HEK293 (cell line): ENCODE measurements at regions not wholly inside any gene's neighbourhood (a gene's known extent, or its start where the extent isn't known, plus 50 kb on each side); places are given as distances from the start of the nearest gene placed in this dataset.

Experiments used
- CTCF ChIA-PET: fragments of 350-600 bp; formaldehyde crosslinking; extraction: SDS; loops from one replicate; lab custom pipeline; 2021; ENCODE audit warnings: antibody characterized with exemption; lab: Yijun Ruan, JAX
- POLR2A ChIA-PET: fragments of 300-600 bp; formaldehyde crosslinking; extraction: SDS; loops from one replicate; lab custom pipeline; 2020; ENCODE audit warnings: antibody characterized with exemption, inconsistent platforms; lab: Yijun Ruan, JAX
- H3K27ac ChIP-seq: fragments of 200-500 bp; sonication (Bioruptor generic); 2 replicates; pipeline ENCODE4 v1.5.1; 2014; ENCODE audit warnings: low read depth, low read length, control low read depth, inconsistent platforms; ENCODE audit errors: extremely low read depth
- H3K36me3 ChIP-seq, 2 experiments: fragments of 200-500 bp in 1 of 2; sonication (Bioruptor generic) in 1 of 2; 1 replicate in 1 of 2; 2 replicates in 1 of 2; pipeline ENCODE4 v1.5.1; 2014 to 2017; ENCODE audit warnings: inconsistent platforms in 2 of 2, low read length in 2 of 2; ENCODE audit not compliant: control insufficient read depth in 2 of 2, insufficient read depth in 1 of 2
- H3K4me1 ChIP-seq: fragments of 200-500 bp; sonication (Bioruptor generic); 2 replicates; pipeline ENCODE4 v1.5.1; 2014; ENCODE audit warnings: mild to moderate bottlenecking, low read length, inconsistent platforms; ENCODE audit not compliant: control insufficient read depth, insufficient read depth
- H3K4me3 ChIP-seq: 2 replicates; pipeline ENCODE4 v1.5.1; 2011; ENCODE audit warnings: low read depth, mild to moderate bottlenecking, control low read depth, low read length, moderate library complexity
- H3K9me3 ChIP-seq: fragments of 200-500 bp; sonication (Bioruptor generic); 2 replicates; pipeline ENCODE4 v1.5.1; 2014; ENCODE audit warnings: low read depth, low read length, inconsistent platforms; ENCODE audit not compliant: control insufficient read depth, insufficient read depth
- BCL11A ChIP-seq: fragments of 450-650 bp; formaldehyde crosslinking; IDR thresholded peaks from 2 replicates; pipeline ENCODE4 v1.5.1; 2016; ENCODE audit warnings: low read depth, missing biosample characterization, missing genetic modification characterization
- INSM2 ChIP-seq: fragments of 450-650 bp; formaldehyde crosslinking; IDR thresholded peaks from 2 replicates; pipeline ENCODE4 v1.5.1; 2016; ENCODE audit warnings: missing biosample characterization, missing genetic modification characterization
- KLF8 ChIP-seq: fragments of 450-650 bp; formaldehyde crosslinking; IDR thresholded peaks from 2 replicates; pipeline ENCODE4 v1.5.1; 2016; ENCODE audit warnings: missing biosample characterization, missing genetic modification characterization
- OSR2 ChIP-seq: fragments of 450-650 bp; formaldehyde crosslinking; IDR thresholded peaks from 2 replicates; pipeline ENCODE4 v1.5.1; 2016; ENCODE audit warnings: missing biosample characterization, missing genetic modification characterization
- SCRT1 ChIP-seq: fragments of 450-650 bp; formaldehyde crosslinking; IDR thresholded peaks from 2 replicates; pipeline ENCODE4 v1.5.1; 2016; ENCODE audit warnings: missing biosample characterization, missing genetic modification characterization, borderline replicate concordance
- SCRT2 ChIP-seq: fragments of 450-650 bp; formaldehyde crosslinking; IDR thresholded peaks from 2 replicates; pipeline ENCODE4 v1.5.1; 2016; ENCODE audit warnings: missing biosample characterization, missing genetic modification characterization
- ZNF16 ChIP-seq: fragments of 450-650 bp; formaldehyde crosslinking; IDR thresholded peaks from 2 replicates; pipeline ENCODE4 v1.5.1; 2016; ENCODE audit warnings: low read depth, missing biosample characterization, missing genetic modification characterization
- ZNF221 ChIP-seq: fragments of 450-650 bp; formaldehyde crosslinking; IDR thresholded peaks from 2 replicates; pipeline ENCODE4 v1.5.1; 2017; ENCODE audit warnings: missing biosample characterization, missing genetic modification characterization, borderline replicate concordance
- ZNF266 ChIP-seq: fragments of 450-650 bp; formaldehyde crosslinking; IDR thresholded peaks from 2 replicates; pipeline ENCODE4 v1.5.1; 2016; ENCODE audit warnings: missing biosample characterization, missing genetic modification characterization, low read depth
- ZNF366 ChIP-seq: fragments of 450-650 bp; formaldehyde crosslinking; conservative IDR thresholded peaks from 2 replicates; pipeline ENCODE4 v1.5.1; 2016; ENCODE audit warnings: missing biosample characterization, missing genetic modification characterization
- ZNF548 ChIP-seq: fragments of 450-650 bp; formaldehyde crosslinking; IDR thresholded peaks from 2 replicates; pipeline ENCODE4 v1.5.1; 2016; ENCODE audit warnings: missing biosample characterization, missing genetic modification characterization
- ZNF610 ChIP-seq: fragments of 450-650 bp; formaldehyde crosslinking; IDR thresholded peaks from 2 replicates; pipeline ENCODE4 v1.5.1; 2016; ENCODE audit warnings: missing biosample characterization, missing genetic modification characterization, borderline replicate concordance
- ZNF664 ChIP-seq: fragments of 450-650 bp; formaldehyde crosslinking; IDR thresholded peaks from 2 replicates; pipeline ENCODE4 v1.5.1; 2016; ENCODE audit warnings: missing biosample characterization, missing genetic modification characterization
- ZNF747 ChIP-seq: fragments of 450-650 bp; formaldehyde crosslinking; IDR thresholded peaks from 2 replicates; pipeline ENCODE4 v1.5.1; 2016; ENCODE audit warnings: missing biosample characterization, missing genetic modification characterization
- ZNF776 ChIP-seq: fragments of 450-650 bp; formaldehyde crosslinking; IDR thresholded peaks from 2 replicates; pipeline ENCODE4 v1.5.0; 2017; ENCODE audit warnings: missing biosample characterization, missing genetic modification characterization, borderline replicate concordance
- ZNF785 ChIP-seq: fragments of 450-650 bp; formaldehyde crosslinking; IDR thresholded peaks from 2 replicates; pipeline ENCODE4 v1.5.1; 2016; ENCODE audit warnings: missing biosample characterization, missing genetic modification characterization
- ZNF830 ChIP-seq: fragments of 450-650 bp; IDR thresholded peaks from 2 replicates; pipeline ENCODE4 v1.5.0; 2018; ENCODE audit warnings: missing biosample characterization, missing genetic modification characterization, low read depth, mild to moderate bottlenecking, moderate library complexity
- ZSCAN23 ChIP-seq: fragments of 450-650 bp; formaldehyde crosslinking; IDR thresholded peaks from 2 replicates; pipeline ENCODE4 v1.5.1; 2016; ENCODE audit warnings: missing biosample characterization, missing genetic modification characterization

GRCh38 chr1:4563586-4563985 is 90.8 kb upstream of the AJAP1 start:
- ChIA-PET POLR2A (no interaction called here), CTCF (no interaction called here)
- no peaks in the 10 kb centered on the region for H3K4me1 ChIP-seq
- no peak overlapping the region for H3K27ac ChIP-seq
- H3K36me3 ChIP-seq = no peaks in the 10 kb centered on the region
- no peaks in the 10 kb centered on the region for H3K9me3 ChIP-seq
- TF ChIP-seq SCRT2 (tag by site-specific recombination) (no peak), OSR2 (tag by site-specific recombination) (no peak), SCRT1 (tag by site-specific recombination) (no peak), ZNF785 (tag by site-specific recombination) (no peak), ZNF830 (tag by site-specific recombination) (no peak), ZNF16 (tag by site-specific recombination) (no peak), ZNF266 (tag by site-specific recombination) (no peak), ZNF610 (tag by site-specific recombination) (no peak), ZNF664 (tag by site-specific recombination) (no peak)
- H3K4me3 ChIP-seq = no peak overlapping the region

GRCh38 chr1:4564051-4564450 is 90.4 kb upstream of the AJAP1 start:
- POLR2A ChIA-PET = no interaction called here
- TF ChIP-seq ZNF221 (no peak), INSM2 (tag by site-specific recombination) (no peak), ZNF747 (tag by site-specific recombination) (no peak), ZNF366 (tag by site-specific recombination) (no peak)
- no peaks in the 10 kb centered on the region for H3K36me3 ChIP-seq

GRCh38 chr1:4565166-4565565 is 89.2 kb upstream of the AJAP1 start:
- POLR2A ChIA-PET = no interaction called here
- no peak overlapping the region for H3K27ac ChIP-seq
- no peak overlapping the region for H3K4me3 ChIP-seq
- no peaks in the 10 kb centered on the region for H3K9me3 ChIP-seq
- TF ChIP-seq KLF8 (tag by site-specific recombination) = no peak
- no peak for TF ChIP-seq ZNF548 (tag by site-specific recombination)
- no peak for TF ChIP-seq ZNF776
- TF ChIP-seq BCL11A (tag by site-specific recombination) = no peak
- H3K4me1 ChIP-seq = no peaks in the 10 kb centered on the region
- CTCF ChIA-PET = no interaction called here
- H3K36me3 ChIP-seq = no peaks in the 10 kb centered on the region

More at GRCh38 chr1:4564051-4564450, 90.4 kb upstream of the AJAP1 start:
- no peaks in the 10 kb centered on the region for H3K9me3 ChIP-seq
- H3K27ac ChIP-seq = no peak overlapping the region
- CTCF ChIA-PET = no interaction called here
- no peaks in the 10 kb centered on the region for H3K4me1 ChIP-seq
- no peak overlapping the region for H3K4me3 ChIP-seq

- no peak for TF ChIP-seq ZSCAN23 (tag by site-specific recombination)
- TF ChIP-seq, all 188 proteins: peak for 0
- Histone ChIP-seq H3K36me3 (no peaks in the 10 kb centered on the region), H3K27ac (no peak overlapping the region), H3K4me3 (no peak overlapping the region), H3K9me3 (no peaks in the 10 kb centered on the region), H3K4me1 (no peaks in the 10 kb centered on the region)
- ChIA-PET CTCF (no interaction called here), POLR2A (no interaction called here)
Observed at GRCh38 chr1:4565801-4566449, 88.5 kb upstream of the AJAP1 start.
